ENCODE measurements at regions not wholly inside any gene's neighbourhood (a gene's known extent, or its start where the extent isn't known, plus 50 kb on each side); places are given as distances from the start of the nearest gene placed in this dataset.

GRCh38 chr4:64192731-64193412 lies 216.4 kb downstream of the TECRL start:
- no TSS peak for BruUV-seq (replicated peaks)
- WGBS (ENCODE audit: insufficient coverage, insufficient replicate concordance, low lambda C conversion rate, missing lambda C conversion rate), result 15% methylated on average over 3 of the region's 3 CpGs
- in situ Hi-C loops (cut with MboI) (no loop called here), intact Hi-C loops (cut with micrococcal nuclease; ENCODE audit: unreplicated experiment) (no loop called here)
- FAIRE-seq (no peak), DNase-seq (ENCODE audit: low read depth, low spot score) (no peak), ATAC-seq (no peak)
- Histone ChIP-seq H3K4me1 (ENCODE audit: control insufficient read depth, insufficient read depth, low read length) (no peaks in the 10 kb centered on the region), H3K9ac (ENCODE audit: control insufficient read depth, insufficient read depth, low read length) (no peak overlapping the region), H3K9me3 (replicated peaks; ENCODE audit: control insufficient read depth, insufficient read depth, low read length) (no peaks in the 10 kb centered on the region), H3K27ac (ENCODE audit: control insufficient read depth, insufficient read depth) (no peak overlapping the region), H2AFZ (ENCODE audit: control insufficient read depth, low read depth, low read length) (no peak overlapping the region), H3K4me3 (no peak overlapping the region), H3K36me3 (ENCODE audit: control insufficient read depth in 2 of 2, insufficient read depth in 2 of 2, low read length in 1 of 2) (no peaks in the 10 kb centered on the region), H3K79me2 (ENCODE audit: control insufficient read depth, insufficient read depth, low read length) (no peaks in the 10 kb centered on the region), H3K4me2 (ENCODE audit: control insufficient read depth, insufficient read depth) (no peak overlapping the region), H4K20me1 (ENCODE audit: control insufficient read depth, insufficient read depth) (no peaks in the 10 kb centered on the region), H3K27me3 (replicated peaks in 1 of 2; ENCODE audit: control insufficient read depth in 2 of 2, insufficient read depth in 2 of 2, low read length in 1 of 2) (no peaks in the 10 kb centered on the region)
- POLR2A ChIA-PET, result no interaction called here
- RAD21 ChIA-PET (ENCODE audit: unreplicated experiment), result no interaction called here
- CTCF ChIA-PET, result no interaction called here
- SMC1A ChIA-PET (ENCODE audit: uncharacterized antibody, unreplicated experiment), result no interaction called here
- no peak for TF ChIP-seq RCOR1 (conservative IDR thresholded peaks at IDR 0.05; ENCODE audit: low read depth, low read length)
- no peak for TF ChIP-seq STAT3 (IDR thresholded peaks at IDR 0.05; ENCODE audit: low read depth, low read length)
- TF ChIP-seq RAD51 (IDR thresholded peaks at IDR 0.05), result no peak
- TF ChIP-seq ZNF592 (IDR thresholded peaks at IDR 0.05), result no peak
- no peak for TF ChIP-seq MYC (IDR thresholded peaks at IDR 0.05; ENCODE audit: insufficient read depth, insufficient read length, insufficient replicate concordance, low read length, severe bottlenecking)
- TF ChIP-seq TAF1 (IDR thresholded peaks at IDR 0.05; ENCODE audit: borderline replicate concordance, low read depth, low read length), result no peak
- TF ChIP-seq EGR1 (IDR thresholded peaks at IDR 0.05; ENCODE audit: borderline replicate concordance in 1 of 2, low read depth in 2 of 2, low read length in 2 of 2), result no peak
- no peak for TF ChIP-seq USF2 (IDR thresholded peaks at IDR 0.05; ENCODE audit: borderline replicate concordance, low read depth, low read length)

Measured in GM12878 (cell line).